ENCODE measurements at regions not wholly inside any gene's neighbourhood (a gene's known extent, or its start where the extent isn't known, plus 50 kb on each side); places are given as distances from the start of the nearest gene placed in this dataset.

- no peak for TF ChIP-seq CTCF (IDR thresholded peaks at IDR 0.05)
- no peak for TF ChIP-seq POLR2AphosphoS5 (IDR thresholded peaks at IDR 0.05)
- no peak for TF ChIP-seq POLR2A (IDR thresholded peaks at IDR 0.05)
These were observed 73.1 kb downstream of the RDH14 start for GRCh38 chr2:18487106-18487913.

All from breast epithelium (tissue), 3 donors.